ENCODE measurements at regions not wholly inside any gene's neighbourhood (a gene's known extent, or its start where the extent isn't known, plus 50 kb on each side); places are given as distances from the start of the nearest gene placed in this dataset.

GRCh38 chr15:23514484-23514883, 51.0 kb upstream of the MKRN3 start:
- no peak for DNase-seq (ENCODE audit: low spot score)

- no peak for DNase-seq (ENCODE audit: low spot score)
Measured at GRCh38 chr15:23506762-23507161, 58.7 kb upstream of the MKRN3 start.

GRCh38 chr15:23503980-23504379, 56.9 kb upstream of the GOLGA6L2 start:
- no peak for DNase-seq (ENCODE audit: low spot score)

GRCh38 chr15:23503576-23503975, 56.5 kb upstream of the GOLGA6L2 start:
- peak; percentile 11 for DNase-seq (ENCODE audit: low spot score)

GRCh38 chr15:23497710-23498111, 50.7 kb upstream of the GOLGA6L2 start:
- DNase-seq (ENCODE audit: low spot score): peak; percentile 2

Data from SW480 (cell line).